ENCODE measurements at regions not wholly inside any gene's neighbourhood (a gene's known extent, or its start where the extent isn't known, plus 50 kb on each side); places are given as distances from the start of the nearest gene placed in this dataset.
A peak's percentile ranks its signal among the peaks of the same experiment; 100 is the strongest.

GRCh38 chrX:44470816-44471215 lies 71.8 kb downstream of the FUNDC1 start:
- no peak for DNase-seq

GRCh38 chrX:44462850-44463249 lies 79.8 kb downstream of the FUNDC1 start:
- no peak for DNase-seq

GRCh38 chrX:44459501-44459900 lies 83.2 kb downstream of the FUNDC1 start:
- DNase-seq, result no peak

GRCh38 chrX:44456685-44457084 lies 86.0 kb downstream of the FUNDC1 start:
- DNase-seq, result no peak

GRCh38 chrX:44451056-44451455 lies 91.6 kb downstream of the FUNDC1 start:
- no peak for DNase-seq

GRCh38 chrX:44447214-44447613 lies 95.4 kb downstream of the FUNDC1 start:
- DNase-seq, result no peak

GRCh38 chrX:44440006-44440405 lies 96.5 kb upstream of the EFHC2 start:
- no peak for DNase-seq

- DNase-seq, result no peak
Measured at GRCh38 chrX:44439242-44439794, 95.8 kb upstream of the EFHC2 start.

GRCh38 chrX:44435047-44435446 lies 91.6 kb upstream of the EFHC2 start:
- no peak for DNase-seq

GRCh38 chrX:44433556-44433955 lies 90.1 kb upstream of the EFHC2 start:
- DNase-seq, result no peak

GRCh38 chrX:44432641-44433040 lies 89.2 kb upstream of the EFHC2 start:
- DNase-seq, result peak; percentile 13

- no peak for DNase-seq
Measured at GRCh38 chrX:44431194-44431593, 87.7 kb upstream of the EFHC2 start.

GRCh38 chrX:44428989-44429627 lies 85.6 kb upstream of the EFHC2 start:
- DNase-seq, result no peak

- no peak for DNase-seq
Measured at GRCh38 chrX:44422631-44423030, 79.2 kb upstream of the EFHC2 start.

- peak; percentile 0 for DNase-seq
Measured at GRCh38 chrX:44415639-44416386, 72.3 kb upstream of the EFHC2 start.

GRCh38 chrX:44401151-44401550 lies 57.7 kb upstream of the EFHC2 start:
- no peak for DNase-seq

- DNase-seq, result no peak
Measured at GRCh38 chrX:44400588-44400987, 57.1 kb upstream of the EFHC2 start.

- no peak for DNase-seq
Measured at GRCh38 chrX:44400161-44400560, 56.7 kb upstream of the EFHC2 start.
